Hematopoietic multipotent progenitor cell treated with erythropoietin and hydrocortisone succinate and interleukin-3 and kit ligand, for 15 days (in vitro differentiated cells): ENCODE measurements at regions not wholly inside any gene's neighbourhood (a gene's known extent, or its start where the extent isn't known, plus 50 kb on each side); places are given as distances from the start of the nearest gene placed in this dataset.

Experiments used
- DNase-seq: peaks from one replicate; pipeline ENCODE4 v3.0.0-alpha.2; 2015; ENCODE audit warnings: low spot score

DNA sequence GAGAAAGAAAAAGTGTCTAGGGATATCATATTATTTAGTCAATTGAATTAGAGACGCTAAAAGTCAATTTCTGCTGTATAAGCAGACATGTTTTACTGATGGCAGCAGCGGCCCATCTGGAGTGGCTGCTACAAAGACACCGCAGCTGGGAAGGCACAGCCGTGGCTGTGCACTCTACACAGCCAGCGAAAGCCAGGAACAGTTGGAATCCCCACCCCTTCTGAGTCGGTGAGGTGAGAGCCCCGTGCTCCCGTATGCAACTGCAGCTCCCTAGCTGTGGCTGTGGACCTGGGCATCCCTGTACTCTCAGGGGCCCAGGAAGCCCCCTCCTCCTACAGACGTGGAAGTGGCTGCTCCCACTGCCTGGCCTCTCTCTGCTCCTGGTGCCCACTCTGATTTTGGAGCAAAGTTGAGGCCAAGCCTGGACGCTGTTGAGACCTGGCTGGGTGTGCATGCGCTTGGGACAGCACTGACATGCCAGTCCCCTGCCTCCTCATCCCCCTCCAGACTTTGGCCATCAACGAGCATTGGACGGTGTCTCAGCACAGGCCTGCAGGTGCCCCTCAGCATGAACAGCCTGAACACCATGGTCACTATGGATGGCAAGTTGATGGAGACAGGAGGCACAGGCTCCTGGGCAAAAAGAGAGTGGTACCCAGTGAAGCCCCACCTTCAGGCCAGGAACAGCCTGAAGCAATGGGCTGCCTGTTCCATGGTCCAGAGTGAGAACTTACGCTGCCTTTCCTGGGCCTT lies 944.0 kb upstream of the MIR17HG start:
- no peak for DNase-seq

DNA sequence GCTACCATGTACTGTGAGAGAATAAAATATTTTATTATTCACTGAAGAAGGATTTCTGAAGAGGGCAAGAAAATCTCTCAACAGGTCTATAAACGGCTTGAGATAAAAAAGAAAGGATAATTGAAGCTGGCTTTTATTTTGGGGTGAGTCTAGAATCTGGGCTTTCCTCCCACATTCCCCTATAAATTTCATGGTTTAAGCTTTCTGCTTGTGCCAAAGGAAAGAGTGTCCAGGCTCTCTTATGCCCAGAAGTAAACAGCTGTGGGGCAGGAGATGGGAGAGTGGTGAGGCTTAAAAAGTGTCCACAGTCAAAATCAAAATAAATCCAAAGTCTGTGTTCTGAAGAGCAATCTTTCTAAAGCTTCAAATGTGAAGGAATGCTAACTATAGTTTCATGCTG lies 942.2 kb upstream of the MIR17HG start:
- DNase-seq = no peak

DNA sequence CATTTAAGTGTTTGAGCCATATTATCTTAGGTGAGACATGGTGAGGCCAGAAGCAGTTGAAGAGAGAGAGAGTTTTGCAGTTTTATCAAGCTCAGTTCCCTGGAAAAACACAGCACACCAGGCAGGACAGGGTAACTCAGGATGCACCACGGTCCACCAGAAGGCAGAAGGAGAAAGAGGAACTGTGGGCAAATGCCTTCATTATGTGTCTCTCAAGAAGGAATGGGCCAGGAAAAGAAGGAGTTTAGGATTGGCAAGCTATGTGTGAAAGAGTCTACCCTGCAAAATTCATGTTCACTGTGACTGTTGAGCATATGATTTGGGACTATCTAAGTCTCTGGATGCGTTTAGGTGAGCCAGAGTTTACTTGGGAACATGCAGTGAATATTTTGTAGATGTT lies 934.5 kb upstream of the MIR17HG start:
- no peak for DNase-seq

DNA sequence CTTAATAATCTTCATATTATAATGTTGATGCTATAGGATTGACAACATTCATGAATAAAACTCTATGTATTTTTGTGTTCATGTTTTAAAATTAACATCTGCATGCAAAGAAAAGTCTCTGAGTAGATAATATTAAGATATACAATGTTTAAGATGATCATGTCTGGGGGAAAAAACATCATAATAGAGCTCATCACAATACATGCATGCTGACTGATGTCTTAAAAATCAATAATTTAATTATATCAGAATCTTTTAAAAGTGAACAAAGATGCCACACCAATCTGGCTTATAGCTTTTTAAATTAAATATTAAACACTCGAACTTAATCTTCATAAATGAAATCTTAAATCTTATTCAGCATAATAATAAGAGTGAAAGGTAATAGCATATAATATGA lies 933.9 kb upstream of the MIR17HG start:
- DNase-seq = no peak

DNA sequence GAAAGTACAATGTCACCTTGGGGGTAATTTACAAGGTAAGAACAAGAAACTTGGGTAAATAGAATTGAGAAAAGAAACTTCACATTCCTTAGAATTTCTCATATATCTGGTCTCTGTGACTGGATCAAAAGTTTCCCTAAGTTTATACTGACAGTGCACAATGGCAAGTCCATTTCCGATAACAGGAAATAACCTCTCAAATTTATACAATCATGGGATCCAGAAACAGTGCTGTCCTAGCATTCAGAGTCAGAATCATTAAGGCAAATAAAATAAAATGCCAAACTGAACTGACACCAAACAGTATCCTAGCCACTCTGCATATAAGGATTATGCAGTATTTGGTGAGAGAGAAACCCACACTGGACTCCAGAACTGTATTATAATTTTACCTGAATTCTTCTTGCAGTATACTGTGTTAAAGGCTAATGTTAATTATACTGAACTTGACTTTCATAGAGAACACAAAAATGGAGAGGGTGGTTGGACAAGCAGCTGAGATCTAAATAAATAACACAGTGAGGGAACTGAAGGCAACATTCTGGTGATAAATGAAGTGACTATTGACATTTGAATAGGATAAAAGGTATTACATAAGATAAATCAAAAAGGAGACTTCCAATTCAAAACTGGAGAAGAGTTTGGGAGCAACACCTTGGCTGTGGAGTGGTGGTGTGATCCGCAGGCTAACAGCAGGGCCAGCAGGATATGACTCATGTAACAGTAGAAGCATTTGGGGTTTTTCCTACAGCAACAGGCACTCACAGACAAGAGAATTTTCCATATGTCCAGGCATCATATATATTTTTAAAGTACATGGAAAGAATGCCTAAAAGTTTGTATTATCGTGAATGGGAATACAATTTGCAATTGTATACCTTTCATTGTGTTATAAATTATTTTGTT lies 932.5 kb upstream of the MIR17HG start:
- DNase-seq = no peak

DNA sequence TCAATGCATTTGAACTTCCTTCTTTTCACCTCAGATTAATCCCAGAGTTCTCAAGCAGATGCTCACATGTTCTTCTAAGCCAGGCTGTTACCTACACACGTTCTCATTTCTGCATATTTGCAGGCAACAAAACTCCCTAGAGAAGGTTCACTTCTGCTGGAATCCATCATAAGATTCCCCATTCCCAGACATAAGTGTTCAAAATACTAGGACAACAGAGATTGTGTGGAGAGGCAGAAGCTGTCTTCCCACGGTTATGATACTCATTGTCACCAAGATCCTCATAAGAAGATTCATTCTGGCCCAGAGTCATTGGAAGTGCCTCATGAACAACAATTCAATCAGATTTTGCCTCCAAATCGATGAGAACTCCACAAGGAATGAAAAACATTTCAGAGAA lies 931.6 kb upstream of the MIR17HG start:
- DNase-seq = no peak

DNA sequence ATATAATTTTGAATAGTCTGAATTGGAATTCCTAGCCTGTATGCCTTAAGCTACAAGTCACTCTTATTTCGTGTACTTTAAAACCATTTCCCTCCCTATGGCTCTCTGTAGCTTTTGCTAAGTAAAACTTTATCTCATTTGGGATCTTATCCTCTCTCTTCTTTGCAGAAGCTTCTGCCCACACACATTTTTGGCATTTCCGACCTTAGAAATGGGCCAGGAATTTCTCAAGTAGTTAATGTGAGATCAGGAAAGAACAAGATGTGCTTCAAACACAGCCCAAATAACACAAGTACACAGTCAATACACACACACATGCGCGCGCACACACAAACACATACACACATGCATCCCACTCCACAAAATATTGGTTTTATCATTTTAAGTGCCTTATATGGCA lies 931.0 kb upstream of the MIR17HG start:
- no peak for DNase-seq

DNA sequence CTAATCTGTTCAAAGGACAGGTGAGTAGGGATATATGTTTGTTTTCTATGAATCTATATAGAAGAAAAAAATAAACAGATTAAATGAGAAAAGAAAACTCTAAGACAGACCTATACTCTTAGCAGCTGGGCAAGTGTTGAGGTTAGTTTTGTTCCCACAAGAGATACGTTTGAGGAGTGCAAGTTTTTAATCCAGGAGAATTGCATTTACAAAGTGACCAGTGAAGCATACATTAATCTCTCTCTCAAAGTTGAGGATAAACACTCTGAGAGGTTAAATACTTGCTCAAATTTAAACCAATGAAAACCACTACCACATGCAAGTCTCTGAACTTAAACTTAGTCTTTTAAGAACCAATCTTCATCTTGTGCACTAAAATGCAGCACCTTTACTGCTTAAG lies 930.5 kb upstream of the MIR17HG start:
- DNase-seq = no peak

DNA sequence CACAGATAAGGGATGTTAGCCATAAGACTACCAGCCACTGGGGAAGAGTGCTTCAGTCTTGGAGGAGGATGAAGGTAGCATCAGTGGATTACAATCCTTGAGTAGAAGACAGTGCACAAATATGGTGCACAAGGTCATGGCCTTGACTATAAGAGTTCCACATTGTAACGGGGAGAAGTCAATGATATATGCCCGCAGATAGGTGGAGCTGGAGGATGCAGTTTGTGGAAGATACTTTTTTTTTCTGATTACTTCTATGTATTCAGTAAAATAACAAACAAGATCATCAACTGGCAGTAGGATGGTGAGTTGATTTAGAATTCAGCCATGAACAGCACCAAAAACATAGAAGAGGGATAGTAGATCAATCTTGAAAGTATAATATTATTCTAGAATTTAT lies 926.8 kb upstream of the MIR17HG start:
- no peak for DNase-seq

DNA sequence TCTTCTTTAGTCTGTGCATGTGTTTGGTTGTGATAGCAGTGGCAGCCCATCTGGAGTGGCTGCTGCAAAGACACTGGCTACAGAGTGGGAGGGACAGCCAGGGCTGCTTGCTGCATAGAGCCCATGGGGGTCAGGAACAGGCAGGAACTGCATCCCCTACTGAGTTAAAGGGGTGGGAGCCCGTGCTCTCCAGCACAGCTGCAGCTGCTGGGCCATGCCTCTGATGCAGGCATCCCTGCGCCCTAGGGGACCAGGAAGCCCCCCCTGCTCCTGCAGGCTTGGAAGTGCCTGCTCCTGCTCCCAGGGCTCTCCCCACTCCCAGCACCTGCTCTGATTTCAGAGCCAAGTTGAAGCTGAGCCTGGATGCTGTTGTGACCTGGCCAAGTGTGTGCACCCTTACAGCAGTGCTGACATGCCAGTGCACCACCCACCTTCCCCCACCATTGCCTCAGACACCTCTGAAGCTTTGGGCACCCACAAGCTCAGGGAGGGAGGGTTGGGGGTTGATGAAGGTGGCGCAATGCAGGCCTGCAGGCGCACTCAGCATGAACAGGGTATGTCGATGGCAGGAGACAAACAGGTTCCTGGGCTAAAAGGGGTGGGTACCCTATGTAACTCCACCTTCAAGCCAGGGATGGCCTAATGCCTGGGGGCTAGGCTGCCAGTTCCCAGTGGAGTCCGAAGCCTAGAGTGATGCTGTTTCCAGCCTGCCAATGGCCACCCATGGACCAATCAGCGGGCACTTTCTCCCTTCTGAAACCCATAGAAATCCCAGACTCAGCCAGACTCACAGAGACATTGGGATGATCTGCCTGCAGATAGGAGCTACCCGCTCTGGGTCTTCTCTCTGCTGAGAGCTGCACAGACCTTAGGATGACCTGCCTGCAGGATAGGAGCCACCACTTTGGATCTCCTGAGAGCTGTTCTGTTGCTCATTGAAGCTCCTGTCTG lies 919.9 kb upstream of the MIR17HG start:
- no peak for DNase-seq

DNA sequence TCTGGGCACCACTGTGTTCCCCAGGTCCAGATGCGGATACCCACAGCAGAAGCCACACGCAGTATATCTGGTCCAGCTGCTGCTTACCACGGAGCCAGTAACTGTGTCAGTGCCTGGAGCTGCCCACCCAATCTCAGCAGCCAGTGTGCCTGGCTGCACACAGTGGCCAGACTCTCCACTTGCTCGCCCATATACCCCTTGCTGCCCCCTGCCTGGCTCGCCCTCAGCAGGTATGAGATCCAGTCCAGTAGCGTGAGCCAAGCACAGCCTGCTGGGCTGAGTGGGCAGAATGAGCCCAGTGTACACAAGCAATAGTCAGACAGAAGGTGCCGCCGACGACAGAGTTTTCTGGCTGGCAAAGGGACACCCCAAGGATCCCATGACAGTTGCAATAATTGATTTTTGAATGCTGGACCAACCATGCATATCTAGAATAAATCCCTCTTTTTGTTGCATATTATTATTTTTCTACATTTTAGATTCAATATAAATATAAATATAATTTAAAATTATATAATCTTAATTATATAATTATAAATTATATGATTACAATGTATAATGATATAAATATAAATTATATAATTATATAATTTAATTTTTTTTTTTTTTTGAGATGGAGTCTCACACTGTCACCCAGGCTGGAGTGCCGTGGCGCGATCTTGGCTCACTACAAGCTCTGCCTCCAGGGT lies 918.8 kb upstream of the MIR17HG start:
- no peak for DNase-seq

DNA sequence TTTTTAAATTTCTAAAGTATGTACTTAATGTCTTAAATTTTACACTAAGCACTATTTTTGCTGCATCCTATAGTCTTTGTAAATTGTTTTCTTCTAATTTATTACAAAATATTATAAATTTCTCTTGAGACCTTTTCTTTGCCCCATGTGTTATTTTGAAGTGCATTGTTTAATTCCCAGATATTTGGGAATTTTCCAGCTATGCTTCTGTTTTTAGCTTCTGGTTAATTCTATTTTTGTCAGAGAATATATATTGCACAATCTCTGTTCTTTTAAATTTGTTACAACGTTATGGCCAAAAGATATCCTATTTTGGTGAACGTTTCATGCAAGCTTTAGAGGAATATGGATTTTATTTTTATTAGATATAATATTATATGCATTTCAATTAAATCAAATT lies 917.4 kb upstream of the MIR17HG start:
- no peak for DNase-seq

DNA sequence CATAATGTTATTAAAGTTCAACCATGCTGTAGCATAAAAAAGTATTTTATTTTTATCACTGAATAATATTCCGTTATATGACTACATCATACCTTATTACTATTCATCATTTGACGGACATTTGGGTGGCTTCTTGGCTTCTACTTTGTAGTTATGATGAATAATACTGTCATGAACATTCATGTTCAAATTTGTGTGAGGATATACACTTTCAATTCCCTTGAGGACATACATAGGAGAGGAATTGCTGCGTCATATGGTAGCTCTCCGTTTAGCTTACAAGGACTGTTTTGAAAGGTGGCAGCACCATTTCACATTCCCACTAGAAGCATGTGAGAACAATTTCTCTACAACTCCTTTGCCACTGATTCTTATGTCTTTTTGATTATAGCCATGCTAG lies 910.8 kb upstream of the MIR17HG start:
- DNase-seq = no peak

DNA sequence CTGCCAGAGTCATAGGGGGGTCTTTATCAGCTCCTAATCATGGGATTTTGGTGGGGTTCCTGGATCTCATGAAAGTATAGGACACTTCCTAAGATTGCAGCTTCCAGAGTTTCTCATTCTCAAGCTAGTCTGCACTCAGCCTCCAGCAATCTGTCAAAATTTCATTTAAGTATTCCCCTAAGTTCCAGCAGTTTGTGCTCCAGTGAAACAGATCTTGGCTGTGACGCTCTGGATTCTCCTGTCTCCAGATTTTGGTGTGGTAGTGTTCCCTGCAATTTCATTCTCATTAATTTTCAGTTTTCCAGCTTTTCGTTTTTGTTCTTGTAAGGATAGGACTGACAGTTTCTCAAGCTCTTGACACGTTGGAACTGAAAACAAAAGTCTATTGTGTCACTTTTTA lies 908.9 kb upstream of the MIR17HG start:
- no peak for DNase-seq

DNA sequence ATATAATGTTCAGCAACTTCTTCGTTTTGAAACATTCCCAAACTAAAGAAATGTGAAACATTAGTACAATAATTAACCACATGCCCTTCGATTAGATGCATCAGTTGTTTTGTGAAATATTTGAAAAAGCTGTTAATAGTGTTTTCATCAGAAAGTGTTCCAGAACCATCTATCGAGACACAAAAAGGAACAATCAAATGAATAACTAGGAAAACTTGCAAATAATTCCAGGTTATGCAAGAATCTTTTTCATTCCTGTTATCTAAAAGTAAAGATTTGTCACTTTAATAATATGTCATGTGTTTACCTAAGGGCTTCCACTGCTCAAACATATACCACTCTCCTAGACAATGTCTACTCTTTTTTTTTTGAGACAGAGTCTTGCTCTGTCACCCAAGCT lies 904.2 kb upstream of the MIR17HG start:
- no peak for DNase-seq

DNA sequence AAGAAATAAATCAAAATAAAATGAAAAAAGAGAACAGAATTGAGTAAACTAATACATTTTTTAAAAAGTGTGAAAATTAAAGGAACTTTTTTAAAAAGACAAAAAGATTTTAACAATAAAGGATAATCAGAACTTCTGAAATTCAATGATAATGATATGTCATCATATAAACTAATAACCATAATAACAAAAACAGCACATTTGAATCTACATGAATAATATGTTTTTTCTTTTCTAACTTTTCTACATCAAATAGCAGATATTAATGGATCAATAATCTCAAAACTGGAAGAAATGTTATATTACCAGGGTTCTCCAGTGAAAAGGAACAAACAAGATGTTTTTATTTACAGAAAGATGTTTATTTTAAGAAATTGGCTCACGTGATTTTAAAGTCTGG lies 903.3 kb upstream of the MIR17HG start:
- DNase-seq = no peak

DNA sequence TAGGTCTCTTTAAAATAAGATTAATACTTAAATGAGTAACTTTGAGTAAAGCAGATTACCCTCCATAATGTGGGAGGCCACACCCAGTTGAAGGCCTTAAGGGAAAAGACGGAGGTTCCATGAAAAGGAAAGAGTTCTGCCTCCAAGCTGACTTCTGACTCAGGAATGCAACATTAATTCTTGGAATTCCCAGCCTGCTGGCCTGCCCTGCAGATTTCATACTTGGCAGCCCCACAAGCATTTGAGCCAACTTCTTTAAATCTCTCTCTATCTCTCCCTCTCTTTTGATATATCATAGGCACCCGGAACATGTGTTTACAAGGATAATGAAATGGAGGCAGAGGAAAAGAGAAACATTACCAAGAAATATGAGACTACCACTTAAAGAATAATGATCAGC lies 902.3 kb upstream of the MIR17HG start:
- DNase-seq = no peak

DNA sequence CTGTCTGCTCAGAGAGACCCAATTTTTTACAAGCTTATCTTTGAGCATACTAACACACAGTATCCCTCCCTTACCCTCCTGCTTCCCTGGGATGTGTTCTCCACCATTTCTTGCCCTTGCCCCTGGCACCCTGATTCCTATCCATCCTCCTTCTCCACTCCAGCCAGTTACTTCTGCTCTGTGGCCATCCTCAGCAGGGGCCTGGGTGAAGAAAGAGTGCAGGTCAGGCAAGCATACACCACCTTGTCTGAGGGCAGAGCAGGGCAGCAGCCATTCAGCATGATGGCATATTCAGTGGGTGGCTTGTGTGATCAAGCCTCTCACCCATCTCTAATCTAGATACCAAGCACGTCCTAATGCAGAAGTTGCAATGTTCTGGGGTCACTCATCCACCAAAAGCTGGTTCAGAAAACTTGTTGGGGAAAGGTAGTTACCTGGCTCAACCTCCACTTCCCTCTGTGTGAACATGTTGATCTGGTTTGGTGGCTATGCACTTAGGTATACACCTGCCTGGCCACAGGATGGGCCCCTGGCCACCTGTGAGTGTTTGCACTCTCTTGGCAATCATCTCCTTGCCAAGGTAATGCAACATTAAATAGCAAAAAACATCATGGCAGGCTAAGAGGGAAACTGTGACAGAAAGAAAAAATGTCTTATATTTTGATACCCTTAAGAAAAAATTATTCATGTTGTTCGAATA lies 900.3 kb upstream of the MIR17HG start:
- DNase-seq = no peak

DNA sequence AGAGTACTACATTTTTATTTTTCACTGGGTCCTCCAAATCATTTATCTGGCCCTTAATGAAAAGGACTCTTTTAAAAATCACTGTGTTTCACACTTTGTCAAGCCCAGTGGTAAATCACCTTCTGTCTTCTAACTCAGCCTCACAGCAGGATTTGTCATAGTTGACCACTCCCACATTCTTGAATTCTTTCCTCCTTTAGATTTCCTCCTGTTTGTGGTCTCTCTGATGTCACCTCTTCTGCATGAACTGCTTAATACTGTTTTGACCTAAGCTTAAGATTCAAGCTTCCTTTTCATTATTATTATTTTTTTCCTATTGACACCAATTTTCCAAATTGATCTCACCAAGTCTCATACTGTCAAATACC lies 899.8 kb upstream of the MIR17HG start:
- DNase-seq = no peak

DNA sequence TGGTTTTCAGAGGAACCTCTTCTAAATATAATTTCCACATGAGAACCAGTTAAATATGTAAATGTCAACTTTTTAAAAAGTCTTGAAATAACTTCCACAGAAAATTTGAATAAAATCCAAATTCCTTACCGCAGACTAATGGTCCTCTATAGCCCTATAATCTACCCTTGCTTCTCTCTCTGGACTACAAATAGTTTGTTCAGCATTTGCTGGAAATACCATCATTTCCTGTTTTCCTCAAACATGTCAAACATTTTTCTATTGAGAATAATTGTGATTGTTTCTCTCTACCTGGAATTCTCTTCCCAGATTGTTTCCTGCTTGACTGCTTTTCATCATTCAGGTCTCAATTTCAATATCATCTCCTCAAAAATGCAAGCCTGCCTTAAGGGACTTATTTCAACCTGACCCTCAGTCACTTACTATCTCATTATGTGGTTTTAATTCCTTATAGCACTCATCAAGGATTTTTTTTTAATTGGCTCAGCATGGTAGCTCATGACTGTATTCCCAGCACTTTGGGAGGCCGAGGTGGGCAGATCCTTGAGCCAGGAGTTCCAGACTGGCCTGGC lies 898.9 kb upstream of the MIR17HG start:
- no peak for DNase-seq

DNA sequence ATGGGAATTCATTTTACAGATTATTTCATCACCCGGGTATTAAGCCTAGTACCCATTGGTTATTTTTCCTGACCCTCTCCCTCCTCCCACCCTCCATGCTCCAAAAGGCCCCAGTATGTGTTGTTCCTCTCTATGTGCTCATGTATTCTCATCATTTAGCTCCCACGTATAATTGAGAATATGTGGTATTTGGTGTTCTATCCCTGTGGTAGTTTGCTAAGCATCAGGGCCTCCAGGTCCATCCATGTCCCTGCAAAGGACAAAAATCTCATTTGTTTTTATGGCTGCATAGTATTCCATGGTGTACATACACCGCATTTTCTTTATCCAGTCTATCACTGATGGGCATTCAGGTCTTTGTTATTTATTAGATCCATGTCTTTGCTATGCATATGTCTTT lies 894.1 kb upstream of the MIR17HG start:
- no peak for DNase-seq
